Brain microvascular endothelial cell (primary cell): ENCODE measurements at regions not wholly inside any gene's neighbourhood (a gene's known extent, or its start where the extent isn't known, plus 50 kb on each side); places are given as distances from the start of the nearest gene placed in this dataset.

Experiments used
- DNase-seq: peaks from one replicate; pipeline ENCODE4 v3.0.0-alpha.2; 2020
- H3K27ac ChIP-seq: fragments of 250-450 bp; sonication (Bioruptor Pico); 2 replicates; pipeline ENCODE4 v1.5.1; 2020; ENCODE audit warnings: mild to moderate bottlenecking, moderate library complexity
- H3K27me3 ChIP-seq: fragments of 250-450 bp; sonication (Bioruptor Pico); replicated peaks from 2 replicates; pipeline ENCODE4 v1.5.1; 2020; ENCODE audit warnings: mild to moderate bottlenecking
- H3K36me3 ChIP-seq: fragments of 250-450 bp; sonication (Bioruptor Pico); replicated peaks from 2 replicates; pipeline ENCODE4 v1.5.1; 2020; ENCODE audit warnings: mild to moderate bottlenecking
- H3K4me3 ChIP-seq: 2 replicates; pipeline ENCODE4 v1.5.1; 2011; ENCODE audit warnings: low read depth, mild to moderate bottlenecking, control low read depth, low read length, moderate library complexity
- in situ Hi-C: cut with HindIII; loops from 2 replicates; pipeline ENCODE4 v1.10.0; 2017; ENCODE audit warnings: low sequenced_read_pairs, low pct_ligation_motif_present
- TF ChIP-seq, protein P1 (sequence below): IDR thresholded peaks from 2 replicates; pipeline ENCODE4 v1.5.1; 2011; ENCODE audit warnings: low read depth, mild to moderate bottlenecking, moderate library complexity, low read length, control low read depth, inconsistent platforms; ENCODE audit errors: missing control alignments

GRCh38 chr2:149841396-149841795 lies 253.8 kb upstream of the MMADHC start:
- DNase-seq = no peak
- Histone ChIP-seq H3K36me3 (no peaks in the 10 kb centered on the region), H3K4me3 (no peak overlapping the region), H3K27me3 (no peaks in the 10 kb centered on the region), H3K27ac (no peak overlapping the region)
- TF ChIP-seq, protein P1, sequence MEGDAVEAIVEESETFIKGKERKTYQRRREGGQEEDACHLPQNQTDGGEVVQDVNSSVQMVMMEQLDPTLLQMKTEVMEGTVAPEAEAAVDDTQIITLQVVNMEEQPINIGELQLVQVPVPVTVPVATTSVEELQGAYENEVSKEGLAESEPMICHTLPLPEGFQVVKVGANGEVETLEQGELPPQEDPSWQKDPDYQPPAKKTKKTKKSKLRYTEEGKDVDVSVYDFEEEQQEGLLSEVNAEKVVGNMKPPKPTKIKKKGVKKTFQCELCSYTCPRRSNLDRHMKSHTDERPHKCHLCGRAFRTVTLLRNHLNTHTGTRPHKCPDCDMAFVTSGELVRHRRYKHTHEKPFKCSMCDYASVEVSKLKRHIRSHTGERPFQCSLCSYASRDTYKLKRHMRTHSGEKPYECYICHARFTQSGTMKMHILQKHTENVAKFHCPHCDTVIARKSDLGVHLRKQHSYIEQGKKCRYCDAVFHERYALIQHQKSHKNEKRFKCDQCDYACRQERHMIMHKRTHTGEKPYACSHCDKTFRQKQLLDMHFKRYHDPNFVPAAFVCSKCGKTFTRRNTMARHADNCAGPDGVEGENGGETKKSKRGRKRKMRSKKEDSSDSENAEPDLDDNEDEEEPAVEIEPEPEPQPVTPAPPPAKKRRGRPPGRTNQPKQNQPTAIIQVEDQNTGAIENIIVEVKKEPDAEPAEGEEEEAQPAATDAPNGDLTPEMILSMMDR = no peak
- in situ Hi-C loops = no loop called here

GRCh38 chr2:149832324-149832723 lies 244.7 kb upstream of the MMADHC start:
- H3K27ac ChIP-seq = no peak overlapping the region
- in situ Hi-C loops = no loop called here
- no peak for DNase-seq
- H3K4me3 ChIP-seq = no peak overlapping the region
- H3K36me3 ChIP-seq = no peaks in the 10 kb centered on the region
- TF ChIP-seq, protein P1 = no peak
- no peaks in the 10 kb centered on the region for H3K27me3 ChIP-seq

- TF ChIP-seq, protein P1 = no peak
- H3K27ac ChIP-seq = no peak overlapping the region
- H3K27me3 ChIP-seq = no peaks in the 10 kb centered on the region
- no peak for DNase-seq
- in situ Hi-C loops = no loop called here
- H3K4me3 ChIP-seq = no peak overlapping the region
- H3K36me3 ChIP-seq = no peaks in the 10 kb centered on the region
Measured at GRCh38 chr2:149828520-149829210, 241.1 kb upstream of the MMADHC start.

- Histone ChIP-seq H3K27me3 (no peaks in the 10 kb centered on the region), H3K36me3 (no peaks in the 10 kb centered on the region), H3K4me3 (no peak overlapping the region), H3K27ac (no peak overlapping the region)
- TF ChIP-seq, protein P1 = no peak
- in situ Hi-C loops = no loop called here
- DNase-seq = no peak
Measured at GRCh38 chr2:149827585-149828126, 240.1 kb upstream of the MMADHC start.

DNA sequence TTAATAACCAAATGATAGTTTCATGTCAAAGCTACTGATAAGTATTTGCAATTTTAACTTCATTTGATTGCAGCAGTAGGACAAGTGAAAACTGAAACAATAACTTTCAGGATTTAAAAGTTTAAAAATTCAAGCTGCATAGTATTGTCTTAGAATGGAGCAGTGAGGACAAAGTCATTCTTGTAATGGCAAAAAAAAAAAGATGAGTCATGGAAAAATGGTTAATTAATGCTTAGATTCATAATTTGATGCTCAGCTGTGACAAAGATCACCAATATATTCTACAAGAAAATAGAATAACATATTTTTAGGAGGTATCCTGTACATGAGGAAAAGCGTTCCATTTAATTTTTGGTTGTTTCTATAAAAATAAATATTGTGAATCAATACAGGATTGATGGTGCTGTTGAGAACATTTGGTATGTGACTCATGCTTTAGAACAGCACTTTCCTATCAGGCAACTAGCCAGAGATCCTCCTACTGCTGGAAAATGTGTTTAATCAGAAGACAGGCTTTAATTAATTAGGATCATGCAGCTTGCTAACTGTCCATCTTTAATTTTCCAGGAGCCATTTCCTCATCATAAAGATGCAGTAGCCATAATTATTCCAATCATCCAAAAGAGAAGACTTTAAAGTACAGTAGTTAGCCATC lies 239.0 kb upstream of the MMADHC start:
- DNase-seq = no peak
- in situ Hi-C loops = no loop called here
- Histone ChIP-seq H3K36me3 (no peaks in the 10 kb centered on the region), H3K27ac (no peak overlapping the region), H3K4me3 (no peak overlapping the region), H3K27me3 (no peaks in the 10 kb centered on the region)
- TF ChIP-seq, protein P1 = no peak

- no peaks in the 10 kb centered on the region for H3K36me3 ChIP-seq
- in situ Hi-C loops = no loop called here
- no peaks in the 10 kb centered on the region for H3K27me3 ChIP-seq
- DNase-seq = no peak
- TF ChIP-seq, protein P1 = no peak
- H3K27ac ChIP-seq = no peak overlapping the region
- H3K4me3 ChIP-seq = no peak overlapping the region
Measured at GRCh38 chr2:149825473-149825872, 237.9 kb upstream of the MMADHC start.
